NCI-H524 (cell line): ENCODE measurements at regions not wholly inside any gene's neighbourhood (a gene's known extent, or its start where the extent isn't known, plus 50 kb on each side); places are given as distances from the start of the nearest gene placed in this dataset.
"Not testable (repeated sequence)": the region's sequence is repeated elsewhere in the genome, so short reads cannot be mapped to it uniquely, and the experiment has no call there.

Source experiments
- DNase-seq, 2 experiments: peaks; one replicate each; lab custom pipeline; 2025; lab: John Stamatoyannopoulos, UW

- DNase-seq = no peak
Observed at GRCh38 chr22:46026899-46027210, 49.9 kb upstream of the WNT7B start.

GRCh38 chr22:46027211-46028105 is 50.5 kb upstream of the WNT7B start:
- DNase-seq = no peak

GRCh38 chr22:46028106-46028991 is 51.4 kb upstream of the WNT7B start:
- no peak for DNase-seq

GRCh38 chr22:46029036-46029435 is 52.1 kb upstream of the WNT7B start:
- DNase-seq = no peak

- DNase-seq = no peak
Observed at GRCh38 chr22:46029574-46030200, 52.7 kb upstream of the WNT7B start.

GRCh38 chr22:46030231-46030880 is 53.4 kb upstream of the WNT7B start:
- DNase-seq = no peak

- DNase-seq = no peak
Observed at GRCh38 chr22:46031066-46031465, 54.1 kb upstream of the WNT7B start.

GRCh38 chr22:46031557-46031956 is 54.6 kb upstream of the WNT7B start:
- DNase-seq = no peak

GRCh38 chr22:46031965-46032851 is 55.2 kb upstream of the WNT7B start:
- no peak for DNase-seq

- DNase-seq = no peak
Observed at GRCh38 chr22:46033256-46034200, 56.6 kb upstream of the WNT7B start.

GRCh38 chr22:46034480-46034879 is 57.5 kb upstream of the WNT7B start:
- DNase-seq = not testable (repeated sequence)

GRCh38 chr22:46035380-46035741 is 58.4 kb upstream of the WNT7B start:
- no peak for DNase-seq

GRCh38 chr22:46035742-46036557 is 59.0 kb upstream of the WNT7B start:
- peak; percentile 98 to 99 for DNase-seq

- DNase-seq = peak in 1 of 2 experiments; percentile 69
Observed at GRCh38 chr22:46036558-46037408, 59.8 kb upstream of the WNT7B start.

- DNase-seq = no peak
Observed at GRCh38 chr22:46038174-46038487, 61.2 kb upstream of the WNT7B start.

GRCh38 chr22:46038516-46039430 is 61.8 kb upstream of the WNT7B start:
- no peak for DNase-seq

- DNase-seq = no peak
Observed at GRCh38 chr22:46039535-46039934, 62.6 kb upstream of the WNT7B start.
